GM10266 (cell line): ENCODE measurements at regions not wholly inside any gene's neighbourhood (a gene's known extent, or its start where the extent isn't known, plus 50 kb on each side); places are given as distances from the start of the nearest gene placed in this dataset.

Experiments used
- DNase-seq: peaks from one replicate; pipeline ENCODE4 v3.0.0; 2012; ENCODE audit errors: extremely low spot score
- TF ChIP-seq, protein P1 (sequence below): IDR thresholded peaks from 2 replicates; pipeline ENCODE4 v1.5.1; 2012; ENCODE audit warnings: mild to moderate bottlenecking, low read depth; ENCODE audit not compliant: control insufficient read depth, insufficient read depth; ENCODE audit errors: missing control alignments

DNA sequence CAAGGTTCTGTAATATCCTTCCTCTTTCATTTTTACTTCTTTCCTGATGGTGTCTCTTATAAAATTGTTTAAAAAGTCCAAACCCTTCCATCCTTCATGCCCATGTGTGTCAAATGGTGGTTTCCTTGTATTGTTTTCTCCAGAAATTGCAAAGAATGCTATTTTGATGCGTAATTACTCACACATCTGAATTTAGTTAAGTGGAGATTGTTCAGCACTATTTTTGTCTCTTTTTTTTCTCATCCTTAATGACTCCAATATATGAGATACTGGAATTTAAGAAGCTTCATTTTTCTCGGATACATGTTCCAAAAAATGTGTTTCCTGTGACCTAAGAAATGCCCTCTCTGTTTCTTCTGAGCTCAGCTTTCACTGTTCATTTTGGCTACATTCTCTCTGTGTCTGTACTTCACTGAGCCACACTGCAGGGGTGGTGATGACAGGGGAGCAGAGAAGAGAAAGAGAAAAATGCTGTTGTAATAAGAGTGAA is 799.8 kb downstream of the DIPK2A start:
- no peak for DNase-seq
- TF ChIP-seq, protein P1, sequence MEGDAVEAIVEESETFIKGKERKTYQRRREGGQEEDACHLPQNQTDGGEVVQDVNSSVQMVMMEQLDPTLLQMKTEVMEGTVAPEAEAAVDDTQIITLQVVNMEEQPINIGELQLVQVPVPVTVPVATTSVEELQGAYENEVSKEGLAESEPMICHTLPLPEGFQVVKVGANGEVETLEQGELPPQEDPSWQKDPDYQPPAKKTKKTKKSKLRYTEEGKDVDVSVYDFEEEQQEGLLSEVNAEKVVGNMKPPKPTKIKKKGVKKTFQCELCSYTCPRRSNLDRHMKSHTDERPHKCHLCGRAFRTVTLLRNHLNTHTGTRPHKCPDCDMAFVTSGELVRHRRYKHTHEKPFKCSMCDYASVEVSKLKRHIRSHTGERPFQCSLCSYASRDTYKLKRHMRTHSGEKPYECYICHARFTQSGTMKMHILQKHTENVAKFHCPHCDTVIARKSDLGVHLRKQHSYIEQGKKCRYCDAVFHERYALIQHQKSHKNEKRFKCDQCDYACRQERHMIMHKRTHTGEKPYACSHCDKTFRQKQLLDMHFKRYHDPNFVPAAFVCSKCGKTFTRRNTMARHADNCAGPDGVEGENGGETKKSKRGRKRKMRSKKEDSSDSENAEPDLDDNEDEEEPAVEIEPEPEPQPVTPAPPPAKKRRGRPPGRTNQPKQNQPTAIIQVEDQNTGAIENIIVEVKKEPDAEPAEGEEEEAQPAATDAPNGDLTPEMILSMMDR: no peak

DNA sequence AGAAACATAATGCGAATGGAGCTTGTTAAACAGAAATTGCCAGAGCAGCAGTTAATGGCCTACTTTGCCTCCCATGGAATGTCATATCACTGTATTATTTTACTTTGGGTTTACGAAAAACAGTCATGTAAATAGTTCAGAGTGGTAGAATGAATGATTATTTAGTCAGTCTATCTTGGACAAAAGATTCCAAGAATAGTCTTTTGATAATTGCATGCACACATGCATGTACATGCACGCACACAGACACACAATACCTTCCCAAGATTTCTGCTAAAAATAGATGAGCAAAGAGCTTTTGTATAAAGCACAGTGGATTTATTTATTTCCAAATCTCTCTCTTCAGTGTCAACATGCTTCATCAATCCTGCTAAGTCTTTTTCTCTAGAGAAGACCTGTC is 800.7 kb downstream of the DIPK2A start:
- no peak for DNase-seq
- TF ChIP-seq, protein P1: no peak

DNA sequence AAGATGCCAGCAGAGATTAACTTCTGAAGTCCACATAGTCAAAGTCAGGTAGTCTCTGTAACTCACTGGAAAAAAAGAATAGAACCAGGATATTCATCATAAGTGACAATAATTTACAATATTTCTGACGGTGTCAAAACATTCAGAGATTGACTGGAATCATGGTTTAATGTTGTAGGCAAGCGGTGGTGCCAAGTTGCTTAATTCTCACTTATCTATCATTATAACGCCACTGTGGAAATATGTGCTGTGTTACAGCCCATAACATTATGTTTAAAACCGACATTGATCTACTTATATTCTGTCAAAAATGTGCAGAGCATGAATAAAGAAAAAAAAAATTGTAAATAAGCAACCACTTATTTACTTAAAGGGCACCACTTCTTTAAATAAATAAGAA is 801.7 kb downstream of the DIPK2A start:
- TF ChIP-seq, protein P1: no peak

DNA sequence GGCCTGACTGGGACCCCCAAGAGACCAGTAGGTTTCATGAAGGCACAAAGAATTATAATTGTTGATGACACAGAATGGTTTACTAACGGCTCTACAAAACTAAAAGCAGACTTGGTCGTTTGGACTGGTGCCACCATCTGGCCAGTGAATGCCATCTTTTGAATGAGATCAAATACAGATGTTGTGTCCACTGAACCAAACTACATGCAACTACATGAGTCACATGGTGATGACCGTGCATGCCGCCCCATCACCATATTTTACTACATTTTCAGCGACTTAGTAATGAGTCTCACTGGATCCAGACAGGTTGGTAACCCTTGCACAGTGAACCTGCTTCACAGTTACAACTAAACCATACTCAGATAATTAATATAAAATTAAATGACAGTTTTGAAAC is 803.3 kb downstream of the DIPK2A start:
- TF ChIP-seq, protein P1: no peak
- DNase-seq: no peak

More for the DNA sequence above, 801.7 kb downstream of the DIPK2A start:
- DNase-seq: no peak

DNA sequence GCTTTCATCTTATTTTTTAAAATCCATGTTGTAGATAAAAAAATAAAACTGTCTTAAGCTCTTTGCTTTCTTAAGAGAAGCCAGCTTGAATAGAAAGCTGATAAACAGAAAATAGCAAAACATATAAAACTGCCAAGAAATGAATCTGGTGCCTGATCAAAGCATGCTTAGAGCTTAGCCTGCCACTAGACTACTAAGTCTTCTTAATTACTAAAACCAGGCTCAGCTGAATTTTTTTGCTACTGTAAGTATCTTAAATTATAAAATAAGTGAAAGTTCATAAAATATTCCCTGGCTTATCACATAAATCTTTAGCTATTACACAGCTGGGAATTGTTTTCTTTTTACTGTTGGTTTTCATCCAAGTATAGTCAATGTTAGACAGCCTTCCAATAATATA is 803.9 kb downstream of the DIPK2A start:
- no peak for DNase-seq
- TF ChIP-seq, protein P1: no peak

DNA sequence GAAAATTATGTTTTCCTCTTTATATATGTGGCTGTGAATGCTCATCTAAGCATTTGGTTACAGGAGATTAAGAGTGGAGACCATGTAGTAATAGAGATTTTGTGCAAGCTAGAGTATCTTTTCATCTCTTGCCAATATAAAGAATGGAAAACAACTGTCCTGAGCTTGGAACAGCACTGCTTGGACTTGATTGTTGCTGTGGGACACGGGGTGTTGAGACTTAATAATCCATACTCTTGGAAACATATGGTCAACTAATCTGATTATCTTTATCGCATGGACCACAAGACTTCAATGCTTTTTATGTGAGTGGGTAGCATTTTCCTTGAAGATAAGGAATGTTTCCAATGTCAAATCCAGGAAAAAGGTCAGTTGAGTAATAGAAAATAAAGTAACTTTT is 806.3 kb downstream of the DIPK2A start:
- DNase-seq: no peak
- TF ChIP-seq, protein P1: no peak

DNA sequence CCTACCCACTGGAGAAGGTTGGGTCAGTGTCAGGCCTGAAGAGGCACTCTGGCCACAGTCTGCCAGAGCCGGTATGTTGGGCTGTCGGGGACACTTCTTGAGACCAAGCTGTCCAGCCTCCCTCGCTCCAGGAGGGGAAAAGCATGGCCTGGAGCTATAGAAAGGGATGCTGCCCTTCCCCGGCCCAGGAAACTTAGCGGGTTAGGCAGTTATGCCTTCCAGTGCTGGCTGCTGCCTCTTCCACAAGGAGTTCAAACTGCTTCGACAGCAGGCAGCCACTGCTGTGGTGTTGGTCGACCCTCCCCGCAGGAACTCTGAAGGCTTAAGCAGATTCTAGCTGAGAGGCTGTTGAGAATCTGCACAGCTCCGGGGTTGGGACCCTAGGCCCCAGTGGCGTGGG is 819.4 kb downstream of the DIPK2A start:
- TF ChIP-seq, protein P1: no peak
- no peak for DNase-seq

DNA sequence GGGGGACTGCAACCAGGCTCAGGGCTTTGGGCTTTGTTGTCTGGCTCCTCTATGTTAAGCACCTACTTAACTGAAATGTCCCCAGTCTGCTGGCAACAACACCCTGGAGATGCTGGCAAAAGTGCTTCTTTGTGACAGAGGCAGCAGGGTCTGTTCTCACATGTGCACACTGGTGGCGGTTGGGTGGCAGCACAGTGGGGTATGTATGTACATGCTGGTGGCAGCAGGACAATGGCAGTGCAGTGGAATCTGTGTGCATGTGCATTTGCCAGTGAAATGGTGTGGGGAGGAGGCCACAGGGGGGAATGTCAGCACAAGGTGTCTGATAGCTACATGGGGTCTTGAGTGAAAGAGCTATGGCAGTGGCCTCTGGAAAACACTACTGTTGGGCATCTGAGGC is 830.3 kb downstream of the DIPK2A start:
- TF ChIP-seq, protein P1: no peak
- DNase-seq: no peak
